ENCODE measurements at regions not wholly inside any gene's neighbourhood (a gene's known extent, or its start where the extent isn't known, plus 50 kb on each side); places are given as distances from the start of the nearest gene placed in this dataset.

GRCh38 chr14:38838049-38838978 lies 264.7 kb downstream of the SEC23A start (continued):
- TF ChIP-seq ZBTB9 (CRISPR knock-in tag; IDR thresholded peaks at IDR 0.05) = no peak
- TF ChIP-seq TBL1XR1 (IDR thresholded peaks at IDR 0.05; ENCODE audit: low read length in 2 of 2) = no peak
- TF ChIP-seq ZNF282 (CRISPR knock-in tag; IDR thresholded peaks at IDR 0.05) = no peak
- TF ChIP-seq PHTF2 (CRISPR knock-in tag; IDR thresholded peaks at IDR 0.05) = no peak
- TF ChIP-seq REST (IDR thresholded peaks at IDR 0.05; ENCODE audit: borderline replicate concordance) = no peak
- TF ChIP-seq REST (CRISPR knock-in tag; IDR thresholded peaks at IDR 0.05; ENCODE audit: low read depth) = no peak
